Progenitor cell of endocrine pancreas (in vitro differentiated cells): ENCODE measurements at regions not wholly inside any gene's neighbourhood (a gene's known extent, or its start where the extent isn't known, plus 50 kb on each side); places are given as distances from the start of the nearest gene placed in this dataset.

Source experiments
- DNase-seq: peaks from one replicate; pipeline ENCODE4 v3.0.0; 2021; ENCODE audit warnings: low spot score; ENCODE audit not compliant: unreplicated experiment
- H3K27ac Mint-ChIP-seq: 2 replicates; pipeline ENCODE4 v1.8.0; 2021; ENCODE audit warnings: mild to moderate bottlenecking, moderate library complexity, mixed read lengths
- H3K27me3 Mint-ChIP-seq: 2 replicates; pipeline ENCODE4 v1.8.0; 2021; ENCODE audit warnings: mixed read lengths
- H3K36me3 Mint-ChIP-seq: 2 replicates; pipeline ENCODE4 v1.8.0; 2022; ENCODE audit warnings: mixed read lengths; ENCODE audit not compliant: insufficient read depth
- H3K4me1 Mint-ChIP-seq: 2 replicates; pipeline ENCODE4 v1.8.0; 2021; ENCODE audit warnings: low read depth, mixed read lengths
- H3K4me3 Mint-ChIP-seq: 2 replicates; pipeline ENCODE4 v1.8.0; 2021; ENCODE audit warnings: low read depth, mild to moderate bottlenecking, moderate library complexity, mixed read lengths
- H3K9me3 Mint-ChIP-seq: 2 replicates; pipeline ENCODE4 v1.8.0; 2021; ENCODE audit warnings: low read depth, mixed read lengths
- TF ChIP-seq, protein P1 (sequence below): fragments of 200-600 bp; sonication (generic); IDR thresholded peaks from one replicate; pipeline ENCODE4 v1.5.0; 2021; ENCODE audit warnings: antibody characterized with exemption, mild to moderate bottlenecking; ENCODE audit not compliant: unreplicated experiment

DNA sequence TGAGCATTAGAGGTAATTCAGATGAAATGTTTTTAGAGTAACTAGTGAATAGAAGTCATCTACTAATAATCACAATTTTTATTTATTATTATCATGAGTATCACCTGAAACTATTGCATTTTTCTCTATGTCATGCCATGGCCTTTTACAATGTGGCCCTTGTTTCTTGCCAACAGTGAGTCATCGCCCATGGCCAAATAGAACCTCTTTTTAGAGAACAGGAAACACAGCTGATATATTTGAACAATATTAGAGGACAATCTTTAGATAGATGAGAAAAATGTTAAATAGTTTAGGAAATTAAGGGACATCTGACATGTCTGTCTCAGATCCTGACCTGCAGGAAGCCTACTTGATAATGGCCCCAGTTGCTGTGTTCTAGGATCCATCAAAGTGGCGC lies 1584.4 kb upstream of the GOT2 start:
- DNase-seq = no peak
- TF ChIP-seq, protein P1, sequence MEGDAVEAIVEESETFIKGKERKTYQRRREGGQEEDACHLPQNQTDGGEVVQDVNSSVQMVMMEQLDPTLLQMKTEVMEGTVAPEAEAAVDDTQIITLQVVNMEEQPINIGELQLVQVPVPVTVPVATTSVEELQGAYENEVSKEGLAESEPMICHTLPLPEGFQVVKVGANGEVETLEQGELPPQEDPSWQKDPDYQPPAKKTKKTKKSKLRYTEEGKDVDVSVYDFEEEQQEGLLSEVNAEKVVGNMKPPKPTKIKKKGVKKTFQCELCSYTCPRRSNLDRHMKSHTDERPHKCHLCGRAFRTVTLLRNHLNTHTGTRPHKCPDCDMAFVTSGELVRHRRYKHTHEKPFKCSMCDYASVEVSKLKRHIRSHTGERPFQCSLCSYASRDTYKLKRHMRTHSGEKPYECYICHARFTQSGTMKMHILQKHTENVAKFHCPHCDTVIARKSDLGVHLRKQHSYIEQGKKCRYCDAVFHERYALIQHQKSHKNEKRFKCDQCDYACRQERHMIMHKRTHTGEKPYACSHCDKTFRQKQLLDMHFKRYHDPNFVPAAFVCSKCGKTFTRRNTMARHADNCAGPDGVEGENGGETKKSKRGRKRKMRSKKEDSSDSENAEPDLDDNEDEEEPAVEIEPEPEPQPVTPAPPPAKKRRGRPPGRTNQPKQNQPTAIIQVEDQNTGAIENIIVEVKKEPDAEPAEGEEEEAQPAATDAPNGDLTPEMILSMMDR = no peak
- no peaks in the 10 kb centered on the region for H3K4me1 Mint-ChIP-seq
- H3K36me3 Mint-ChIP-seq = no peaks in the 10 kb centered on the region
- H3K4me3 Mint-ChIP-seq = no peak overlapping the region
- H3K9me3 Mint-ChIP-seq = peaks cover 4% of the 10 kb centered on the region
- H3K27me3 Mint-ChIP-seq = no peaks in the 10 kb centered on the region
- H3K27ac Mint-ChIP-seq = no peak overlapping the region

DNA sequence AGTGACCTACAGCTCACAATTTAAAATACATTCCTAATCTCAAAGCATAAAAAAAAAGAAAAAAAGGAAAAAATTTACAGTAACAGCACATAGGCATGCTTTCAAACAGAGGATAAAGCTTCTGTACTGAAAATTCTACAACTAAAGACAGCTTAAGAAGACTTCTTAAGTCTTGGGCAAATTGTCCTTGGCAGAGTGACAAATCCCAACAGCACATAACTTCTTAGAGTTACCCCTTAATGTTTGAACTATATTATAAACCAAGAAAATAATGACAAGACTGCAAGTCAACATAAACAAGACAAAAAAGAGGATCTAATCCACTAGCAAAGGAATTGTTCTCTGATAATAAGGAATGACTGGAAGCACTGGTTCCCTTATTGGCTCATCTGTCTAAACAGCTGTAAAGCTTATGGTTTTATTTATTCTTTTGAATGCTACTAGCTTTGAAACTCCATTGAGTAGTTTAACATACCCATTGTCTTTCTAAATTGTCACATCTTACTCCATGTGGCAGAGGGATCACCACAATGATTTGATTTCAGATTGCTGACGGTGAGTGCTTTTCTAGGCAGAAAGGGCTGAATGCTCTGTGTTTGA lies 1576.8 kb upstream of the GOT2 start:
- Mint-ChIP-seq H3K4me3 (no peak overlapping the region), H3K36me3 (no peaks in the 10 kb centered on the region), H3K27me3 (no peaks in the 10 kb centered on the region), H3K4me1 (peaks cover 3% of the 10 kb centered on the region), H3K27ac (no peak overlapping the region), H3K9me3 (peaks cover 4% of the 10 kb centered on the region)
- TF ChIP-seq, protein P1 = no peak
- no peak for DNase-seq

DNA sequence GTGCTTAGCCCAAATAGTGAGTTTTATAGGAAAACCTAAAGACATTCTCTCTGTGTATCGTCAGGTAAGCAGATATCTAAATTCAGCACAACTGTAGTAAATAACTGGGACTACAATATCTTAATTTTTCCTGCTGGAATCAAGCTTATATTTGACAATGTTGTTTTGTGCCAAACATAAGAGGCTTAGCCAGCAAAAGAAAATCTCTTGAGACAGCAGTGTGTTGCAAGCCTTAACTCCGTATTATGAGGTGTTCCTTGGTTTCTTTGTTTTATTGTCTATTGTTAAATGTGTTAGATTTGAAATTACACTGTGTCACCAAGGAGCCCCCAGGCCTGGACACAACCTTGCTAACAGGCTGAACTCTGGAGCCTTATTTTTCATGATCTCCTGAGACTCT lies 1570.6 kb upstream of the GOT2 start:
- Mint-ChIP-seq H3K36me3 (no peaks in the 10 kb centered on the region), H3K4me1 (no peaks in the 10 kb centered on the region), H3K9me3 (peaks cover 4% of the 10 kb centered on the region), H3K4me3 (no peak overlapping the region), H3K27me3 (no peaks in the 10 kb centered on the region), H3K27ac (no peak overlapping the region)
- DNase-seq = no peak
- TF ChIP-seq, protein P1 = no peak

DNA sequence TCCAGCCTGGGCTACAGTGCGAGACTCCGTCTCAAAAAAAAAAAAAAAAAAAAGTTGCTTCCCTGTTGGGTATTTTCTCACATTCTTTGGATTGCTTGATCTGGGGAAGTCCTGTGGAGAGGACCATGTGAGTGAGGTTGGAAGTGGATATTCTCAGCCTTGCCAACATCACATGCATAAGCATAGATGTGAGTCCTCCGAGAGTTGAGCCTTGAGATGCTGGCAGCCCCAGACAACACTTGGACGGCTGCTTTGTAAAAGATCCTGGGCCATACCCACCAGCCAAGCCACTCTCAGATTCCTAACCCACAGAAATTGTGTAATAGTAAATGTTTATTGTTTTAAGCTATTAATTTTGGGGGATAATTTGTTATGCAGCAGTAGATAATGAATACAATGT lies 1570.0 kb upstream of the GOT2 start:
- H3K4me3 Mint-ChIP-seq = no peak overlapping the region
- H3K4me1 Mint-ChIP-seq = no peaks in the 10 kb centered on the region
- TF ChIP-seq, protein P1 = no peak
- peaks cover 4% of the 10 kb centered on the region for H3K9me3 Mint-ChIP-seq
- no peaks in the 10 kb centered on the region for H3K27me3 Mint-ChIP-seq
- no peak for DNase-seq
- no peak overlapping the region for H3K27ac Mint-ChIP-seq
- H3K36me3 Mint-ChIP-seq = no peaks in the 10 kb centered on the region

DNA sequence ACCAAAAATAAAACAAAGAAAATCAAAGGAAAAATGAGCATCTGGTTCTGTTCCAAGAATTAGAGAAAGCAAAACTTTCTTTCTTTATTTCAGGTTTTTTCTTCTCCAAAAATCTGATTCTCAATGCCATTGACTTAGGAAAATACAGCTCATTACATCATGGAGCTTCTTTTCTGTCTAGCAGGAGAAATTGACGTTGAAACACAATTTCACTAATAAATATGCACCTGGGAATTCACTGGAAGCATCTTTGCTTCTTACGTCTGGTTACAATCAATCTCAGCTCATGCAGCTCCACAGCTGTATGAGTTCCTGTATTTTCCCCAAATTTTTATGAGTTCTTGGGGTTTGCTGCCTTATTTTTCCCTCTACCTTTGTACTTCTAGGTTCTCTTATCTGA lies 1568.6 kb upstream of the GOT2 start:
- Mint-ChIP-seq H3K27ac (no peak overlapping the region), H3K9me3 (no peaks in the 10 kb centered on the region), H3K4me3 (no peak overlapping the region), H3K27me3 (no peaks in the 10 kb centered on the region), H3K4me1 (no peaks in the 10 kb centered on the region), H3K36me3 (no peaks in the 10 kb centered on the region)
- TF ChIP-seq, protein P1 = no peak
- DNase-seq = no peak
